ENCODE measurements at regions not wholly inside any gene's neighbourhood (a gene's known extent, or its start where the extent isn't known, plus 50 kb on each side); places are given as distances from the start of the nearest gene placed in this dataset.

DNA sequence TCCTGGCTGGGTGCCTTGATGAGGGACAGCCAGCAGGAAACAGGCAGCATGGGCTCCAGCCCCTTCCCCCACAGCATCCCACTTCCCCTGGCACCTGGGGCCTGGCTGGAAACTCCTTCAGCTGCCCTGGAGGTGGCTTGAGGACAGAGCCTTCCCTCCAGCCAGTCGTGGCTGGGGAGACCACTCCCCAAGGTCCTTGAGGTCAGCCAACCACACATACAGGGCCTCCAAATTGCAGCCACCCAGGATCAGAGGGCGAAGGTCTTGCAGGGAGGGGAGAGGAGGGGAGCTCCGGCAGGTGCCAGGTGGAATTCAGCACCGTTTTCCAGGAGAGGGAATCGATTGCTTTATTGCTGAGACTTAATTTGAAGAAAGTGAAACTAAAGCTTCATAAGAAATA lies 280.4 kb downstream of the PBX3 start:
- Histone ChIP-seq H3K9ac (ENCODE audit: low read depth in 1 of 2, low read length in 2 of 2) (no peak overlapping the region), H3K27ac (ENCODE audit: low read depth in 1 of 2, low read length in 2 of 2) (no peak overlapping the region), H3K36me3 (ENCODE audit: control insufficient read depth in 4 of 4, insufficient read depth in 3 of 4, low read depth in 1 of 4, low read length in 3 of 4) (no peaks in the 10 kb centered on the region), H3K4me1 (ENCODE audit: control insufficient read depth in 4 of 4, insufficient read depth in 4 of 4, low read length in 3 of 4) (peaks cover 0 to 9% (median 6%) of the 10 kb centered on the region in 4 donors), H3K27me3 (ENCODE audit: control insufficient read depth in 4 of 4, insufficient read depth in 4 of 4, low read length in 3 of 4) (no peaks in the 10 kb centered on the region), H3K4me3 (ENCODE audit: low read depth in 1 of 3, low read length in 3 of 3) (no peak overlapping the region), H3K9me3 (ENCODE audit: control insufficient read depth in 4 of 4, low read length in 3 of 4) (no peaks in the 10 kb centered on the region)
- TF ChIP-seq HNF4A (conservative IDR thresholded peaks at IDR 0.05) (peak; percentile 13 to 20), JUND (IDR thresholded peaks at IDR 0.05) (no peak)
- WGBS: 29% methylated on average over 5 of the region's 5 CpGs
- DNase-seq (ENCODE audit: low spot score): no peak

DNA sequence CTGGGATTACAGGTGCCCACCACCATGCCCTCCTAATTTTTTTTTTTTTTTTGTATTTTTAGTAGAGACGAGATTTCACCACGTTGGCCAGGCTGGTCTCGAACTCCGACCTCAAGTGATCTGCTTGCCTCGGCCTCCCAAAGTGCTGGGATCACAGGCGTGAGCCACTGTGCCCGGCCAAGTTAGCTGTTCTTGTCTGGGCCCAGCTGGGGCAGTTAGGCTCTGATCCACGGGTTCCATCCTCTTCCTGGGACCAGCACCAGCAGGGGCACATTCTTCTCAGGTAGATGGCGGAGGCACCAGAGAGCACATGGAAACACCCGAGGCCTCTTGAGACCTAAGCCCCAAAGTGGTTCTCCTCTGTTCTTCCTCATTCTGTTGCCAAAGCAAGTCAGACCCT lies 281.6 kb downstream of the PBX3 start:
- Histone ChIP-seq H3K4me3 (ENCODE audit: low read depth in 1 of 3, low read length in 3 of 3) (no peak overlapping the region), H3K9me3 (ENCODE audit: control insufficient read depth in 4 of 4, low read length in 3 of 4) (no peaks in the 10 kb centered on the region), H3K9ac (ENCODE audit: low read depth in 1 of 2, low read length in 2 of 2) (no peak overlapping the region), H3K27me3 (ENCODE audit: control insufficient read depth in 4 of 4, insufficient read depth in 4 of 4, low read length in 3 of 4) (no peaks in the 10 kb centered on the region), H3K4me1 (ENCODE audit: control insufficient read depth in 4 of 4, insufficient read depth in 4 of 4, low read length in 3 of 4) (peaks cover 0 to 9% (median 6%) of the 10 kb centered on the region in 4 donors), H3K27ac (ENCODE audit: low read depth in 1 of 2, low read length in 2 of 2) (no peak overlapping the region), H3K36me3 (ENCODE audit: control insufficient read depth in 4 of 4, insufficient read depth in 3 of 4, low read depth in 1 of 4, low read length in 3 of 4) (no peaks in the 10 kb centered on the region)
- TF ChIP-seq FOXA1 (IDR thresholded peaks at IDR 0.05) (no peak), GABPA (IDR thresholded peaks at IDR 0.05 in 1 of 2, conservative IDR thresholded peaks at IDR 0.05 in 1 of 2) (no peak), HNF4G (IDR thresholded peaks at IDR 0.05) (no peak), FOXA2 (IDR thresholded peaks at IDR 0.05) (no peak), RAD21 (IDR thresholded peaks at IDR 0.05) (no peak), NR2F2 (IDR thresholded peaks at IDR 0.05) (no peak), YY1 (IDR thresholded peaks at IDR 0.05) (no peak), EGR1 (IDR thresholded peaks at IDR 0.05; ENCODE audit: low read depth in 2 of 2) (no peak), TAF1 (conservative IDR thresholded peaks at IDR 0.05) (no peak), SP1 (IDR thresholded peaks at IDR 0.05) (no peak), RXRA (IDR thresholded peaks at IDR 0.05) (no peak), HNF4A (conservative IDR thresholded peaks at IDR 0.05) (no peak), JUND (IDR thresholded peaks at IDR 0.05) (no peak)
- TF ChIP-seq, protein P1, sequence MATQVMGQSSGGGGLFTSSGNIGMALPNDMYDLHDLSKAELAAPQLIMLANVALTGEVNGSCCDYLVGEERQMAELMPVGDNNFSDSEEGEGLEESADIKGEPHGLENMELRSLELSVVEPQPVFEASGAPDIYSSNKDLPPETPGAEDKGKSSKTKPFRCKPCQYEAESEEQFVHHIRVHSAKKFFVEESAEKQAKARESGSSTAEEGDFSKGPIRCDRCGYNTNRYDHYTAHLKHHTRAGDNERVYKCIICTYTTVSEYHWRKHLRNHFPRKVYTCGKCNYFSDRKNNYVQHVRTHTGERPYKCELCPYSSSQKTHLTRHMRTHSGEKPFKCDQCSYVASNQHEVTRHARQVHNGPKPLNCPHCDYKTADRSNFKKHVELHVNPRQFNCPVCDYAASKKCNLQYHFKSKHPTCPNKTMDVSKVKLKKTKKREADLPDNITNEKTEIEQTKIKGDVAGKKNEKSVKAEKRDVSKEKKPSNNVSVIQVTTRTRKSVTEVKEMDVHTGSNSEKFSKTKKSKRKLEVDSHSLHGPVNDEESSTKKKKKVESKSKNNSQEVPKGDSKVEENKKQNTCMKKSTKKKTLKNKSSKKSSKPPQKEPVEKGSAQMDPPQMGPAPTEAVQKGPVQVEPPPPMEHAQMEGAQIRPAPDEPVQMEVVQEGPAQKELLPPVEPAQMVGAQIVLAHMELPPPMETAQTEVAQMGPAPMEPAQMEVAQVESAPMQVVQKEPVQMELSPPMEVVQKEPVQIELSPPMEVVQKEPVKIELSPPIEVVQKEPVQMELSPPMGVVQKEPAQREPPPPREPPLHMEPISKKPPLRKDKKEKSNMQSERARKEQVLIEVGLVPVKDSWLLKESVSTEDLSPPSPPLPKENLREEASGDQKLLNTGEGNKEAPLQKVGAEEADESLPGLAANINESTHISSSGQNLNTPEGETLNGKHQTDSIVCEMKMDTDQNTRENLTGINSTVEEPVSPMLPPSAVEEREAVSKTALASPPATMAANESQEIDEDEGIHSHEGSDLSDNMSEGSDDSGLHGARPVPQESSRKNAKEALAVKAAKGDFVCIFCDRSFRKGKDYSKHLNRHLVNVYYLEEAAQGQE (IDR thresholded peaks at IDR 0.05): no peak
- TF ChIP-seq, protein P2, sequence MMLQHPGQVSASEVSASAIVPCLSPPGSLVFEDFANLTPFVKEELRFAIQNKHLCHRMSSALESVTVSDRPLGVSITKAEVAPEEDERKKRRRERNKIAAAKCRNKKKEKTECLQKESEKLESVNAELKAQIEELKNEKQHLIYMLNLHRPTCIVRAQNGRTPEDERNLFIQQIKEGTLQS (IDR thresholded peaks at IDR 0.05): no peak
- TF ChIP-seq, protein P3, sequence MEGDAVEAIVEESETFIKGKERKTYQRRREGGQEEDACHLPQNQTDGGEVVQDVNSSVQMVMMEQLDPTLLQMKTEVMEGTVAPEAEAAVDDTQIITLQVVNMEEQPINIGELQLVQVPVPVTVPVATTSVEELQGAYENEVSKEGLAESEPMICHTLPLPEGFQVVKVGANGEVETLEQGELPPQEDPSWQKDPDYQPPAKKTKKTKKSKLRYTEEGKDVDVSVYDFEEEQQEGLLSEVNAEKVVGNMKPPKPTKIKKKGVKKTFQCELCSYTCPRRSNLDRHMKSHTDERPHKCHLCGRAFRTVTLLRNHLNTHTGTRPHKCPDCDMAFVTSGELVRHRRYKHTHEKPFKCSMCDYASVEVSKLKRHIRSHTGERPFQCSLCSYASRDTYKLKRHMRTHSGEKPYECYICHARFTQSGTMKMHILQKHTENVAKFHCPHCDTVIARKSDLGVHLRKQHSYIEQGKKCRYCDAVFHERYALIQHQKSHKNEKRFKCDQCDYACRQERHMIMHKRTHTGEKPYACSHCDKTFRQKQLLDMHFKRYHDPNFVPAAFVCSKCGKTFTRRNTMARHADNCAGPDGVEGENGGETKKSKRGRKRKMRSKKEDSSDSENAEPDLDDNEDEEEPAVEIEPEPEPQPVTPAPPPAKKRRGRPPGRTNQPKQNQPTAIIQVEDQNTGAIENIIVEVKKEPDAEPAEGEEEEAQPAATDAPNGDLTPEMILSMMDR (IDR thresholded peaks at IDR 0.05; ENCODE audit: low read depth, low read length, missing input control): no peak
- TF ChIP-seq, protein P4, sequence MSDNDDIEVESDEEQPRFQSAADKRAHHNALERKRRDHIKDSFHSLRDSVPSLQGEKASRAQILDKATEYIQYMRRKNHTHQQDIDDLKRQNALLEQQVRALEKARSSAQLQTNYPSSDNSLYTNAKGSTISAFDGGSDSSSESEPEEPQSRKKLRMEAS (IDR thresholded peaks at IDR 0.05): no peak
- TF ChIP-seq, protein P5, sequence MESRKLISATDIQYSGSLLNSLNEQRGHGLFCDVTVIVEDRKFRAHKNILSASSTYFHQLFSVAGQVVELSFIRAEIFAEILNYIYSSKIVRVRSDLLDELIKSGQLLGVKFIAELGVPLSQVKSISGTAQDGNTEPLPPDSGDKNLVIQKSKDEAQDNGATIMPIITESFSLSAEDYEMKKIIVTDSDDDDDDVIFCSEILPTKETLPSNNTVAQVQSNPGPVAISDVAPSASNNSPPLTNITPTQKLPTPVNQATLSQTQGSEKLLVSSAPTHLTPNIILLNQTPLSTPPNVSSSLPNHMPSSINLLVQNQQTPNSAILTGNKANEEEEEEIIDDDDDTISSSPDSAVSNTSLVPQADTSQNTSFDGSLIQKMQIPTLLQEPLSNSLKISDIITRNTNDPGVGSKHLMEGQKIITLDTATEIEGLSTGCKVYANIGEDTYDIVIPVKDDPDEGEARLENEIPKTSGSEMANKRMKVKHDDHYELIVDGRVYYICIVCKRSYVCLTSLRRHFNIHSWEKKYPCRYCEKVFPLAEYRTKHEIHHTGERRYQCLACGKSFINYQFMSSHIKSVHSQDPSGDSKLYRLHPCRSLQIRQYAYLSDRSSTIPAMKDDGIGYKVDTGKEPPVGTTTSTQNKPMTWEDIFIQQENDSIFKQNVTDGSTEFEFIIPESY (IDR thresholded peaks at IDR 0.05): no peak
- 95% methylated on average over 10 of the region's 10 CpGs for WGBS
- DNase-seq (ENCODE audit: low spot score): no peak
